OCI-LY7 (cell line): ENCODE measurements at regions not wholly inside any gene's neighbourhood (a gene's known extent, or its start where the extent isn't known, plus 50 kb on each side); places are given as distances from the start of the nearest gene placed in this dataset.

Experiments used
- CTCF ChIP-seq: fragments of 200-600 bp; sonication (generic); conservative IDR thresholded peaks from 2 replicates; pipeline ENCODE4 v1.5.1; 2014; ENCODE audit warnings: mild to moderate bottlenecking, antibody characterized with exemption, low read length, moderate library complexity, mixed read lengths
- EZH2phosphoT487 ChIP-seq: fragments of 200-600 bp; sonication (generic); IDR thresholded peaks from 2 replicates; pipeline ENCODE4 v1.6.1; 2018; ENCODE audit warnings: low read depth, borderline replicate concordance, mild to moderate bottlenecking, mixed run types, antibody characterized with exemption, low read length, moderate library complexity, mixed read lengths

GRCh38 chr9:80435591-80435990 lies 863.8 kb downstream of the TLE4 start:
- TF ChIP-seq CTCF (no peak), EZH2phosphoT487 (no peak)
